Common myeloid progenitor, CD34-positive (primary cell): ENCODE measurements at regions not wholly inside any gene's neighbourhood (a gene's known extent, or its start where the extent isn't known, plus 50 kb on each side); places are given as distances from the start of the nearest gene placed in this dataset.

Experiments
- CTCF ChIA-PET: fragments of 350-600 bp; sonication (Branson Sonifier 250); formaldehyde crosslinking; loops from one replicate; lab custom pipeline; 2021; ENCODE audit warnings: antibody characterized with exemption; lab: Charles Lee
- POLR2A ChIA-PET: fragments of 350-600 bp; sonication (Branson Sonifier 250); formaldehyde crosslinking; loops from one replicate; lab custom pipeline; 2021; ENCODE audit warnings: antibody characterized with exemption; lab: Charles Lee
- DNase-seq, 3 donors: peaks; one replicate each; pipeline versions ENCODE4 v3.0.0 to v3.0.0-alpha.2; 2013
- H3K27ac ChIP-seq, 2 experiments: 1 replicate in 1 of 2; 2 replicates in 1 of 2; pipeline ENCODE4 v1.7.0; 2013; ENCODE audit warnings: inconsistent platforms in 2 of 2, low read length in 2 of 2, mild to moderate bottlenecking in 2 of 2, low read depth in 1 of 2, moderate library complexity in 1 of 2; ENCODE audit not compliant: severe bottlenecking in 2 of 2, insufficient read depth in 1 of 2, poor library complexity in 1 of 2
- H3K27me3 ChIP-seq, 5 experiments: replicated peaks in 2 of 5; 1 replicate in 3 of 5; 2 replicates in 2 of 5; pipeline versions ENCODE4 v1.6.1 to v1.7.0; 2013; ENCODE audit warnings: low read length in 4 of 5, mild to moderate bottlenecking in 2 of 5, moderate library complexity in 2 of 5, inconsistent platforms in 1 of 5; ENCODE audit not compliant: insufficient read depth in 5 of 5, control insufficient read depth in 4 of 5
- H3K36me3 ChIP-seq, 4 experiments: 1 replicate in 2 of 4; 2 replicates in 2 of 4; pipeline versions ENCODE4 v1.6.1 to v1.7.0; 2013; ENCODE audit warnings: low read length in 3 of 4, control low read depth in 1 of 4, mild to moderate bottlenecking in 1 of 4; ENCODE audit not compliant: control insufficient read depth in 4 of 4, insufficient read depth in 4 of 4
- H3K4me1 ChIP-seq, 4 experiments: 1 replicate in 3 of 4; 2 replicates in 1 of 4; pipeline versions ENCODE4 v1.6.1 to v1.7.1; 2013; ENCODE audit warnings: low read length in 3 of 4, mild to moderate bottlenecking in 3 of 4, control low read depth in 1 of 4, inconsistent platforms in 1 of 4, moderate library complexity in 1 of 4; ENCODE audit not compliant: control insufficient read depth in 4 of 4, insufficient read depth in 4 of 4; ENCODE audit errors: control extremely low read depth in 1 of 4
- H3K4me3 ChIP-seq, 7 experiments: 1 replicate in 4 of 7; 2 replicates in 3 of 7; pipeline versions ENCODE4 v1.5.1 to v1.7.0; 2013; ENCODE audit warnings: mild to moderate bottlenecking in 7 of 7, low read length in 6 of 7, moderate library complexity in 6 of 7, inconsistent platforms in 2 of 7, low read depth in 2 of 7, control low read depth in 1 of 7; ENCODE audit not compliant: insufficient read depth in 4 of 7, control insufficient read depth in 1 of 7; ENCODE audit errors: extremely low read depth in 1 of 7
- H3K9me3 ChIP-seq, 5 experiments: 1 replicate in 4 of 5; 2 replicates in 1 of 5; pipeline versions ENCODE4 v1.6.1 to v1.7.1; 2013; ENCODE audit warnings: low read length in 4 of 5, mild to moderate bottlenecking in 2 of 5, inconsistent platforms in 1 of 5, low read depth in 1 of 5, moderate library complexity in 1 of 5; ENCODE audit not compliant: control insufficient read depth in 4 of 5, insufficient read depth in 2 of 5; ENCODE audit errors: control extremely low read depth in 1 of 5
- WGBS: methylation state at CpG from one replicate; pipeline ENCODE4 v1.1.5; 2013; ENCODE audit not compliant: insufficient coverage; 5-methylcytosine and 5-hydroxymethylcytosine counted together

DNA sequence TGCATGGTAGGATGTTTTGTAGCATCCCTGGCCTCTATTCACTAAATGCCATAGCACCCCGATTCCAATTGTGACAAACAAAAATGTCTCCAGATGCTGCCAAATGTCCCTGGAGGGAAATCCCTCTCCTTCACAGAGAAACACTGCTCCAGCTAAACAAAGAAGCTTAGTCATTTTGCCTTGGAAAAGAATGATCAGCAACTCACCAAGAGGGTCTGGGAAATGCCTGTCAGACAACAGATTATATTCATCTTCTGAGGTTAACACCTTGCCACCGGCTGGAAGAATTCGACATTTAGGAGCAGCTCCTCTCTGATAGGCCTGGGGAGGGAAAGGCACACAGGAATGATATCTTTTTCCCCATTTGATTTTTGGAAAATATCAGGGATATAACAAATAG is 84.4 kb downstream of the NIBAN1 start:
- ChIA-PET POLR2A (no interaction called here), CTCF (interaction anchor here (1.4 to 1.6 kb wide), 2 partner anchors 14 to 19 kb away, joined by 4 read pairs; no protein-coding TSS in a partner anchor)
- no CpG with 5 or more reads among the region's 3 CpGs for WGBS
- Histone ChIP-seq H3K27me3 (no peaks in the 10 kb centered on the region), H3K36me3 (peaks cover 0 to 24% (median 11%) of the 10 kb centered on the region in 4 experiments), H3K4me3 (no peak overlapping the region), H3K4me1 (peaks cover 0 to 3% (median 0%) of the 10 kb centered on the region in 4 experiments), H3K9me3 (no peaks in the 10 kb centered on the region), H3K27ac (no peak overlapping the region)
- no peak for DNase-seq

DNA sequence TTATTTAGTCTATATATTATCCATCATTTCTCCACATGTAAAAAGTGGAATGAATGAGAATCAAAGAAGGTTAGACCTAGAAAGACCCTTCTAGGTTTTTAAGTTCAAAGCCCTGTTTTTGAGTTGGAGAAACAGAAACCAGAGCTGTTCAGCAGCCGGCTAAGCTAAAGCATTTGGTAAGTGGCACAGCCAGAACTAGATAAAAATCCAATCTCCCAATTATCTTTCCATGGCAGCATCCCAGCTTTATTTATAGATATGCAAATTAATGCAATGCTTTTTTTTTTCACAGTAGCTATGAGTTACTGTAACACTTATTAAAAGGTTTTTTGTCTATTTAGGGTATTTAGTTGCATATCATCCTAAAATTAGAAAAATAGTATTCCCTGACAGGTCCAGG is 85.1 kb downstream of the NIBAN1 start:
- Histone ChIP-seq H3K4me1 (peaks cover 0 to 3% (median 0%) of the 10 kb centered on the region in 4 experiments), H3K27ac (no peak overlapping the region), H3K27me3 (no peaks in the 10 kb centered on the region), H3K4me3 (no peak overlapping the region), H3K36me3 (peaks cover 0 to 27% (median 12%) of the 10 kb centered on the region in 4 experiments), H3K9me3 (no peaks in the 10 kb centered on the region)
- no CpG with 5 or more reads among the region's 1 CpG for WGBS
- DNase-seq: no peak
- POLR2A ChIA-PET: no interaction called here
- CTCF ChIA-PET: interaction anchor here (1.6 kb wide), 1 partner anchor 14 kb away, joined by 4 read pairs; no protein-coding TSS in a partner anchor

DNA sequence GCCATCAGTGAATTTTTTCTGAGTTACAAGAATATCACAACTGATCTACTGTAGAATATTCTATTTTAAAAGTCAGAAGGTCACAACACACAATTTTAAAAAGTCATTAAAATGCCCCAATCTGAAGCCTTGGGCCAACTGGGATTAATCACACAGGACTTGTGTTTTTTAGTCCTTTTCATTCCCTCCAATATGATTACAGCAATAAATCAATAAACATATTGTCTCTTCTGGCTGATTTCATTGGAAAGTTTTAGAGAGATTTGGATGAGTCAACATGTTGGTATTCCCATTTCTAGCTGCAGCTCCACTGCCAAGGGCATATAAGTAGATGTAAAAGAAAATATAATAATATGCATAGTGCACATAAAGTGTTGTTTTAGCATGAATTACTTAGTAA is 85.8 kb downstream of the NIBAN1 start:
- no peaks in the 10 kb centered on the region for H3K27me3 ChIP-seq
- POLR2A ChIA-PET: no interaction called here
- H3K36me3 ChIP-seq: peaks cover 0 to 31% (median 10%) of the 10 kb centered on the region in 4 experiments
- H3K9me3 ChIP-seq: no peaks in the 10 kb centered on the region
- no peak for DNase-seq
- CTCF ChIA-PET: no interaction called here
- H3K4me1 ChIP-seq: peaks cover 0 to 3% (median 0%) of the 10 kb centered on the region in 4 experiments
- no peak overlapping the region for H3K4me3 ChIP-seq
- H3K27ac ChIP-seq: no peak overlapping the region

DNA sequence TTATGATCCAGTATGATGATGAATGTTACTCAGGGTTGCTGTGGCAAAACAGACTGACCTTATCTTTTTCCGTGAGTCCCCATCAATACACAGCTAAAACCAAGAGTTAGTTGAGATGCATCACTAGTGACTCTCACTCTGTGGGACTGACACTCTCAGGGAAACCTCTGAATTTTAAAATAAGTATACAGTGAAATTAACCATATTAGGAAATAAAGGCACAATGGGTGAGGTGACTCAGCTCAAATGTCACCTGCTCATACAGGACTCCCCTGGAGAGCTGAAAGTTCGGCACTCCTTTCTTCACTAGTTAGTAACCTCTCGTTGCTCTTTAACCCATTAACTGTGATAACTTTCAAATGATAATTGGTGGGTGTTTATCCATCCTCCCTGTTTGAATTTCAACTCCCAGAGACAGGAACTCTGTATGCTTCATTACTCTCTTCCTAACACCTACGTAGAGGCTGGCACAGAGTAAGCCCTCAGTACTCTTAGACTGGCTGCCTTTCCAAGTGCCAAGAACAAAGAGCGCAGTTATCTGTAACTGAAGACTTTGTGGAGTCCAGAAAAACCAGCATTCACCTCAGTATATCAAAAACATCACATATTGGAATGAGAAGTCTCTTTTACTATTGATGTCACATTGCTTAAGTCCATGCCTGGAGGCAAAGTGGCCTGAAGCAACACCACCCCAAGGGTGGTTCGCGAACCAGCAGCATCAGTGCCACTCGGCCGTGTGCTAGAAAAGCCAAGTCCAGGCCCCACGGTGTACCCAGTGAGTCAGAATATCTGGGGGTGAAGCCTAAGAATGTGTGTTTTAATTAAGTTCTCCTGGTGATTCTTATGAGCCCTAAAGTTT is 91.1 kb downstream of the NIBAN1 start:
- no peak overlapping the region for H3K27ac ChIP-seq

DNA sequence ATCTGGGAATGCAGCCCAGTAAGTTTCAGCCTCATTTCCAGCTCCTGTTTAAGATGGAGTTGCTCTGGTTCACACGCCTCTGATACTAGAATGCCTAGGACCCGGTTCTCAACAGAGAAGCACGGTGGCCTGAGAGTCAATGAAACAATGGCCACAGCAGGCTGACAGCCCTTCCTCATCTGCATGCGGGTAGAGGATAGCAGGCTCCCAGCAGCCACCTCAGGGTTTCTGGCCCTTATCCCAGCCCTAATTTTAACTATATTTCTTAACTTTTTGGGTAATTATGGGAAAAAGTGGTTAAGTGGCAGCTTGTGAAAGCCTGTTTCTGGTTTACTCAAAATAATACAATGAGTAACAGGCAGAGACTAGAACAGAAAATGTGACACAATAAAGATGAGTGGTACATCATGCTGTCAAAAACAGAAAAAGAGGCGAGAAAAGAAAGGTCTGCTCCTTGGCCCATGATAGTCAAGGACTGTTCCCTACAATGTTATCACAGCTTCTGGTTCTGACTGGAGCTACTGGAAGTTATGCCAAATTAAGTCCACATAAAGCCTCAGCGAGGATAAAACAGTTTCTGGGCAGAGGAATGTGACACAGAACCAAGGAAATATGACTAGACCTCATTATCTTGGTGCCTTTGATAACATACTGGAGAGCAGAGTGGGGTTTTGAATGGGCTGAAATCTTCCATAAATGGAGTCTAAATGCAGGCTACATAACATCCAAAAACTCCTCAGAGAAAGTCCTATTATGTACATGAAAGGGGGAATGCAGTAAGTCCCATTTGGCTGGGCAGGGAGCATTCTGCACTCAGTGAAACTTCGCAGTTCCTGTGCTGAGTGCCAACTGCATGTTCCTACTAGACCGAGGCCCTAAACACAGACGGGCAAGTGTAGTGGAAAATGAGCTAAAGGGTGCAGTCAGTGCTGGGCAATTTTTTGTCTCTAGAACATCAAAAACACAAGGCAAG is 92.1 kb downstream of the NIBAN1 start:
- Histone ChIP-seq H3K9me3 (no peaks in the 10 kb centered on the region), H3K4me1 (no peaks in the 10 kb centered on the region), H3K27me3 (no peaks in the 10 kb centered on the region), H3K27ac (no peak overlapping the region), H3K4me3 (no peak overlapping the region), H3K36me3 (peaks cover 2 to 17% (median 12%) of the 10 kb centered on the region in 4 experiments)
- no peak for DNase-seq
- ChIA-PET POLR2A (no interaction called here), CTCF (interaction anchor here (0.7 to 0.9 kb wide), 2 partner anchors 22 to 775 kb away, joined by 3 read pairs; no protein-coding TSS in a partner anchor)
- WGBS: 94% methylated on average over 7 of the region's 9 CpGs

More for the DNA sequence above, 91.1 kb downstream of the NIBAN1 start:
- DNase-seq: no peak
- CTCF ChIA-PET: interaction anchor here (0.7 to 0.9 kb wide), 2 partner anchors 22 to 776 kb away, joined by 3 read pairs; no protein-coding TSS in a partner anchor
- Histone ChIP-seq H3K4me1 (no peaks in the 10 kb centered on the region), H3K27me3 (no peaks in the 10 kb centered on the region), H3K9me3 (no peaks in the 10 kb centered on the region), H3K36me3 (peaks cover 2 to 21% (median 12%) of the 10 kb centered on the region in 4 experiments), H3K4me3 (no peak overlapping the region)
- WGBS: 100% methylated on average over 2 of the region's 10 CpGs
- POLR2A ChIA-PET: no interaction called here

DNA sequence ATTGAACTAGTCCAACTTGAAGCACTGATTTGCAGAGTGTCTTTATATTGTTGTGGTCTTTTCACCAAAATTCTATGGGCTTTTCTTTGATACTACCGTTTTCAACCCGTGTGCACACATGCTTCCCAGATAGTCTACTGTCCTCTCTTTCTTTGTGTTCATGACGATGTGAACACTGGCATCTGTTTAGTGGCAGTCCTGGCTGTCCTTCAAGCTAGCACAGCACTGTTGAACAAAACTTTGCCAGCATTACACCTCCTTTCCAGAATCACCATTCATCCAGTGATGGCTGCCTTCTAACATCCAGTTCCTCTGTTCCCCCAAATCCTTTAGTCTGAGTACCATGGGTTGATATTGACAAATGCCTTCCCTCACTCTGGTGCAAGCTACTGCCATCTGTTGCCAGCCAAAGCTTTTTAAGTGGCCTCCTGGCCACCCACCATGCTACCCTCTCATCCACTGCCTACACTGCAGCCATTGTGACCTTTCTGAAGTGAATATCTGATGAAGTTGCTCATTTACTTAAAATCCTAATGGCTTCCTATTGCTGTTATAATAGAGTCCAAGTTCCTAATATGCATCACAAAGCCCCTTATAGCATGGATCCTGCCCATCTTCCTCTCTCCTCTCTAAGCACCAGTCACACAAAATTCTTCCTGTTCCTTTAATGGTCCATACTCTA is 94.3 kb downstream of the NIBAN1 start:
- CTCF ChIA-PET: interaction anchor here (1.3 kb wide), 1 partner anchor 74 kb away, joined by 4 read pairs; no protein-coding TSS in a partner anchor
- H3K27me3 ChIP-seq: no peaks in the 10 kb centered on the region
- DNase-seq: no peak
- peaks cover 0 to 11% (median 0%) of the 10 kb centered on the region in 4 experiments for H3K4me1 ChIP-seq
- POLR2A ChIA-PET: no interaction called here
- H3K4me3 ChIP-seq: no peak overlapping the region
- H3K36me3 ChIP-seq: peaks cover 2 to 20% (median 16%) of the 10 kb centered on the region in 4 experiments
- no peaks in the 10 kb centered on the region for H3K9me3 ChIP-seq
- WGBS: 100% methylated on average over 3 of the region's 3 CpGs
- no peak overlapping the region for H3K27ac ChIP-seq
